ENCODE measurements at regions not wholly inside any gene's neighbourhood (a gene's known extent, or its start where the extent isn't known, plus 50 kb on each side); places are given as distances from the start of the nearest gene placed in this dataset.

GRCh38 chr10:31580646-31581045, 261.6 kb downstream of the ZEB1 start (continued):
- no peak for TF ChIP-seq PRDM6 (tag by site-specific recombination; IDR thresholded peaks at IDR 0.05)
- TF ChIP-seq ZNF830 (tag by site-specific recombination; IDR thresholded peaks at IDR 0.05; ENCODE audit: low read depth): no peak
- no peak for TF ChIP-seq ZNF26 (tag by site-specific recombination; IDR thresholded peaks at IDR 0.05)
- no peak for TF ChIP-seq ZNF398 (tag by site-specific recombination; IDR thresholded peaks at IDR 0.05)
- no peak for TF ChIP-seq ZNF335 (tag by site-specific recombination; conservative IDR thresholded peaks at IDR 0.05)
- no peak for TF ChIP-seq ZNF580 (tag by site-specific recombination; IDR thresholded peaks at IDR 0.05)
- TF ChIP-seq ZNF692 (tag by site-specific recombination; IDR thresholded peaks at IDR 0.05): no peak

Measured in HEK293 (cell line).